HG02623 (cell line): ENCODE measurements at regions not wholly inside any gene's neighbourhood (a gene's known extent, or its start where the extent isn't known, plus 50 kb on each side); places are given as distances from the start of the nearest gene placed in this dataset.

Source experiments
- ATAC-seq: cut with Tn5 transposase; IDR thresholded peaks from one replicate; pipeline ENCODE4 v1.9.1; 2021; ENCODE audit warnings: moderate library complexity; ENCODE audit not compliant: unreplicated experiment

- ATAC-seq: no peak
Measured at GRCh38 chr6:133688705-133689492, 200.0 kb upstream of the TCF21 start.

- ATAC-seq: no peak
Measured at GRCh38 chr6:133689863-133690262, 199.1 kb upstream of the TCF21 start.

- no peak for ATAC-seq
Measured at GRCh38 chr6:133693565-133693964, 195.3 kb upstream of the TCF21 start.

DNA sequence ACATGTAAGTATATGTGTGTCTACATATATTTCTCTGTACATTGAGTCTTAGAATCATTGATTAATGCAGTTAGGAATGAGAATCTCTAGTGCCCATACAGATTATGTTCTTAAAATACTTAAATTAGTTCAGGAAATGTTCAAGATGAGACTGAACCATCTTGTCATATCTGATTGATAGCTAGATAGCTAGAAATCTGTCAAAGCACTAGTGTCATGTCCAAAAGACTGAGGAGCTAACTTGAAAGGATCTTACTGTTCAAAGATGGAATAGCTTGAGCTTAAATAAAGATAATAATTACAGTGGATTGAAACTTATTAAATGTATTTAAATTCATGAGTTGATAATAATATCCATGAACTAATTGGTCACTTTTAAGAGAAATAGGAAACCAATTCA lies 191.7 kb upstream of the TCF21 start:
- ATAC-seq: no peak

GRCh38 chr6:133697666-133698065 lies 191.2 kb upstream of the TCF21 start:
- ATAC-seq: no peak

DNA sequence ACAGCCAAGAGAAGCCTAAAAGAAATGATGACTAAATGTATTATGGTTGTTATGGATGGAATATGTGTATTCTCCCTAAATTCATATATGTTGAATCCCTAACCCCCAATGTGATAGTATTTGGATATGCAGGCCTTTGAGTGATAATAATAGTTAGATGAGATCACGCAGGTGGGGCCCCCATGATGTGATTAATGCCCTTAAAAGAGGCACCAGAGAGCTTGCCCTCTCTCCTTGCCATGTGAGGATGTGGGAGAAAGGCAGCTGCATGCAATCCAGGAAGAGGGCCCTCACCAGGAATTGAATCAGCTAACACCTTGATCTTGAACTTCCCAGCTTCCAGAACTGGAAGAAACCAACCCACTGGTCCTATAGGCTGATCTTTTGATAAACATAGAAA lies 190.6 kb upstream of the TCF21 start:
- no peak for ATAC-seq

DNA sequence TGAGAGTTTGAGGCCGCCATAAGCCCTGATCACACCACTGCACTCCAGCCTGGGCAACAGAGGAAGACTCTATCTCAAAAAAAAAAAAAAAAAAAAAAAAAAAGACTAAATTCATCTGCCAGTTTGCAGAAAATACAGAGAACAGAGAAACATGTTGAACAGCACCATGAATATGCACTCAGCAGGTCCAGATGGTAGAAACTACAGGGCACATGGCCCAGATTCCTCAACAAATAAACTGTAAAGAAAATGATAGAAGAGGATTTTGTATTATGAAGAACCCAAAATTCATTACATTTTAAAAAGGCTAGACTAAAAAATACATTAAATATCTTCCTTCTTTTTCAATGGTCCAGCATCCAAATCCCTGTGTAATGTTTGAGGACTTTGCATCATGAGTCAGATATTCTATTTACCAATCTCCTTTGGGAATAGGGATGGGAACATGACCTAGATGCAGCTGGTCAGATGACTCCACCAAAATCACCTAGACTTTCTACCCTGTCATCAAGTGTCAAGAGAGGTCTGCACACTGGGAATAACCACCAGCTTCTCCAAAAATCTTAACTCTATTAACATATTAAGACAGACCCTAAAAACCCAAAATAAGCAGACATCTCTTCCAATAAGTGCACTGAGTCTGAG lies 189.1 kb upstream of the TCF21 start:
- ATAC-seq: no peak

GRCh38 chr6:133701633-133702331 lies 187.1 kb upstream of the TCF21 start:
- no peak for ATAC-seq

DNA sequence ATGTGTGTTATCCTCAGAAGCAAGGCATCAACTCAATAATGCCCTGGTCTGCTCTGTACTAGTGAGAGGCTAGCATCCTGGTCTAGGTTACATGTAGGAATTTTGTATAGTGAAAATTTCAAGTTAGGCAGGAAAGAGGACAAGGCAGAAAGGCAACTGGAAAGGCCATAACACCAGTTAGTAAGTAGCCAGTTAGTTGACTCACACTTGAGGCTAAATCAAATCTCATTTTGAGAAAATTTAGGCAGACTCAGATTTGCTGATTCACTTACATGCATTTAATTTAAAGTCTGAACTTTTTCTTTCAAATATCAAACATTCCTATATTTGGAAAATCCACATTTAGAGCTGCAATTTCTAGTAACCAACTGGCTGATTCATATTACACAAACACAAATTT lies 184.5 kb upstream of the TCF21 start:
- ATAC-seq: no peak

GRCh38 chr6:133705066-133705465 lies 183.8 kb upstream of the TCF21 start:
- no peak for ATAC-seq

DNA sequence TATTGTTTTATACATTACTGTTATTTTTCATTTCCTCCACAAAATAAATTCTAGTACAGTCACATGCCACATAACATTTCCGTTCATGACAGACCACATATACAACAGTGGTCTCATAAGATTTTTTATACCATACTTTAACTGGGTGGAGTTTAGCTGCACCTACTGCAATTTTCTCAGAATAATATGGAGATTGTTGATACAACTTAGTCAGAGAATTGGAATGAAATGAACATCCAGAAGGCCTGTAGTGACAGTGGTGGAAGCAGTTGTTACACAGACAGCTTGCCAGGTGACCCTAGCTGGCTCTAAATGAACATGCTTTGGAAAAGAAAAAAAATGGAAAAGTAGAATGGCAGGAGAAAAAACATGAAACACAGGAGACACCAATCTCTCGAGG lies 183.2 kb upstream of the TCF21 start:
- ATAC-seq: no peak

DNA sequence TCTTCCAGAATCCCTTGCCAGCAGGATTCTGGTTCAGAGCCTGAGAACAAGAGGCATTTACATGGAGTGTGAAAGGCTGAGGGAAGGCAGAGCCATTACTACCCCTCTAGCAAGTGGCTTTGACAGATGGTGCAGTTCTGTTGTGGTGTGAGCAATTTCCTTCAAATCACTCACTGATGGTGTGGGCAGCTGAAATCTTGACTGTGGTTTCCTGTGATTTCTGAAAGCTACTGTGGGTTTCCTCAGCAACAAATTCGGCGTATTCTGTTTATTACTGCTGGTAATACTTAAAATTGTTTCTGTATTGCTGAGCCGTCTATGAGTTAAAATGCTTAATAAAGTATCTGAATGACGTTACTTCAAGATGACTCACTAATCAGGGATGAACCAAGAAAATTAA lies 181.5 kb upstream of the TCF21 start:
- ATAC-seq: no peak

- no peak for ATAC-seq
Measured at GRCh38 chr6:133710826-133711225, 178.1 kb upstream of the TCF21 start.

GRCh38 chr6:133715270-133715669 lies 173.6 kb upstream of the TCF21 start:
- no peak for ATAC-seq

- ATAC-seq: no peak
Measured at GRCh38 chr6:133724726-133725125, 164.2 kb upstream of the TCF21 start.

DNA sequence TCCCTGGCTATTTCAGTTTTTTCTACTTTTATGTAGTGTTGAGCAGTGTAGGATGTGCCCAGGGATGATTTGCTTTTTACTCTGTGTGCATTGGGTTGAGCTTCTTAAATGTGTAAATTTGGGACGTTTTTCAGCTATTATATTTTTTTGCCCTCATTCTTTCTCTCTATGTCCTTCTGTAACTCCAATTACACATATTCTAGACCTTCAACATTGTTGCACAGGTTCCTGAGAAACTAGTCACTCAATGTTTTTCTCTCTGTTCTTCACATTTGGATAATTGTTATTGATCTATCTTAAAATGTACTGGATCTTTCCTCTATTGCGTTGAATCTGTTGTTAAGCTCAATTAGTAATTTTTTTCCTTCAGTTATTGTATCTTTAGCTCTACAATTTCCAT lies 162.7 kb upstream of the TCF21 start:
- ATAC-seq: no peak

DNA sequence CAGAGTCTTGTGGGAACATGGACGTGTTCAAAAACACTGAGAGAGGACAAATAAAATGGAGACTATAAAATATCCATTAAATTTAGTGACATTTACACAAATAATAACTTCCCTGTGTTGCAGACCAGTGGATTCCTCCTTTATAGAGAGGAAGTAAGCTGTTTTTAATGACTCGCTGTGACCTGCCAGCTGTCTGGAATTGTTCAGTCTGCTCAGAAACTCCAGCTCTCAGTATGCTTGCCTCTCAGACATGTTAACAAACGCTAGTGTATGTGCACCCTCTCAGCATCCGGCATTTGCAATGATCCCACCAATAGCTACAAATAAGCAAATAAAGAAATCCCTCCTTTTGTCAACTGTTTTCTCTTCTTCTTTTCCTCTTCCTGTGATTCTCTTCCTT lies 158.0 kb upstream of the TCF21 start:
- ATAC-seq: no peak

DNA sequence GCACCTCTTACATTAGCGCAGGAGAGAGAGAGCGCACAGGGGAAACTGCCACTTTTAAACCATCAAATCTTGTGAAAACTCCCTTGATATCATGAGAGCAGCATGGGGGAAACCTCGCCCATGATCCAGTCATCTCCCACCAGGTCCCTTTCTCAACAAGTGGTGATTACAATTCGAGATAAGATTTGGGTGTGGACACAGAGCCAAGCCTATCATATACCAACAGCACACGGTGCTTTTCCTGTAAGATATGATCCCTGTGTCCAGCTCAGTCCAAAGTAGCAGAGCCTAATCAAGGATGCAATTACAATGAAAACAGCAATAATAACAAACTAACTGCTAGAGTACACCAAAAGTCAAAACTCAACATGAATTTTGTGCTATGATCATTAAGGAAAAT lies 148.7 kb upstream of the TCF21 start:
- no peak for ATAC-seq

DNA sequence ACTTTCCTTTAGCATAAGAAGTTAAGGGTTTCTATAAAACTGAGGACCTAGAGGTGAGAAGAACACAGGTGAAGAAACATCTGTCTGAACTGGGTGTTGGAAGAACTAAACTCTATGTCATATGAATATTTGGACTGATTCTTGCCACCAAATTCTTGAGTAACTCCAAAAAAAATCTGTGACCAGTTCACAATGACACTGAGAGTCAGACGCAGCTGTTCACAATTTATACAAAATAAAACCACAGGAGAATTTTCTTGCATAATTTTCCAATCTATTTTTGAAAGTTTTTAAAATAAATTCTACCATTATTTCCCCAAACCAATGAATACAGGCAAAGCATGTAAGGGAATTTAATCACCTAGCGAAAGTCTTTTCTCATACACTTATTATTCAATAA lies 148.1 kb upstream of the TCF21 start:
- no peak for ATAC-seq

DNA sequence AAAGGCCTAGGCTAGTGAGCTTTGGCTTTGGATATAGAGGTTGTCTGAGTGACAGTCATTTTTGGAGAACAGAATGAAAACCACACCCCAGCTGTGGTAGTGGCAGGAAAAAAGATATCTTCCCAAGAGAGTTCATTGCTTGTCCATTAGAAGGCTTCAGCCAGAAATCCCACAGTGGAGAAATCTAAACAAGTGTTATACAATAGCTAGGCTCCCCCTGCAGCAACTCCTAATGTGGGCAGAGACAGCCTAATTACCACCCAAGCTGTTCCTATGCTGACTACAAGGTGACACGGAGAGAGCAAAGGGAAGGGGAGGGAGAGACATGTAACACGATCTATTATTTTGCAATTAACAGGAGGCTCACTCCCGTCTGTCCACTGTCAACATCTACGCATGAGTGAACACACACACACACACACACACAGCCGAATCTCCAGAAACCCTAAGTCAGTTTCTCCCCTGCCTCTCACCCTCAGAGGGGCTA lies 147.5 kb upstream of the TCF21 start:
- ATAC-seq: no peak

GRCh38 chr6:133743621-133744020 lies 145.3 kb upstream of the TCF21 start:
- ATAC-seq: no peak

GRCh38 chr6:133746417-133746770 lies 142.5 kb upstream of the TCF21 start:
- no peak for ATAC-seq
